Activated CD4-positive, alpha-beta memory T cell treated with anti-CD3 and anti-CD28 coated beads, Interleukin-2, amount 10 ng/mL, durations not matched to agents 7 days and 5 days (primary cell): ENCODE measurements at regions not wholly inside any gene's neighbourhood (a gene's known extent, or its start where the extent isn't known, plus 50 kb on each side); places are given as distances from the start of the nearest gene placed in this dataset.

ENCODE experiments used
- CTCF ChIA-PET: fragments of 350-600 bp; sonication (Branson Sonifier 250); formaldehyde crosslinking; loops from one replicate; lab custom pipeline; 2021; ENCODE audit warnings: antibody characterized with exemption, inconsistent platforms; lab: Charles Lee
- POLR2A ChIA-PET: fragments of 350-600 bp; sonication (Branson Sonifier 250); formaldehyde crosslinking; loops from one replicate; lab custom pipeline; 2021; ENCODE audit warnings: antibody characterized with exemption; lab: Charles Lee
- DNase-seq: peaks from one replicate; pipeline ENCODE4 v3.0.0-alpha.2; 2020
- H3K27ac Mint-ChIP-seq: one replicate; pipeline ENCODE4 v1.8.0; 2021; ENCODE audit warnings: mild to moderate bottlenecking, mixed read lengths
- H3K27me3 Mint-ChIP-seq: one replicate; pipeline ENCODE4 v1.8.0; 2021; ENCODE audit warnings: mixed read lengths
- H3K36me3 Mint-ChIP-seq: one replicate; pipeline ENCODE4 v1.8.0; 2021; ENCODE audit warnings: low read depth, mixed read lengths
- H3K4me1 Mint-ChIP-seq: one replicate; pipeline ENCODE4 v1.8.0; 2021; ENCODE audit warnings: mixed read lengths
- H3K4me3 Mint-ChIP-seq: one replicate; pipeline ENCODE4 v1.8.0; 2021; ENCODE audit warnings: mild to moderate bottlenecking, mixed read lengths
- H3K9me3 Mint-ChIP-seq: one replicate; pipeline ENCODE4 v1.8.0; 2021; ENCODE audit warnings: mixed read lengths

GRCh38 chr20:62560162-62560561 is 82.1 kb upstream of the SLCO4A1 start:
- H3K27me3 Mint-ChIP-seq: peaks cover 10% of the 10 kb centered on the region
- CTCF ChIA-PET: no interaction called here
- POLR2A ChIA-PET: no interaction called here
- no peaks in the 10 kb centered on the region for H3K4me1 Mint-ChIP-seq
- no peak overlapping the region for H3K4me3 Mint-ChIP-seq
- H3K9me3 Mint-ChIP-seq: no peaks in the 10 kb centered on the region
- no peak overlapping the region for H3K27ac Mint-ChIP-seq
- no peak for DNase-seq
- no peaks in the 10 kb centered on the region for H3K36me3 Mint-ChIP-seq

GRCh38 chr20:62561182-62561581 is 81.1 kb upstream of the SLCO4A1 start:
- Mint-ChIP-seq H3K9me3 (no peaks in the 10 kb centered on the region), H3K27ac (no peak overlapping the region), H3K27me3 (peaks cover 10% of the 10 kb centered on the region), H3K4me3 (no peak overlapping the region), H3K4me1 (no peaks in the 10 kb centered on the region), H3K36me3 (no peaks in the 10 kb centered on the region)
- POLR2A ChIA-PET: no interaction called here
- CTCF ChIA-PET: no interaction called here
- DNase-seq: no peak

DNA sequence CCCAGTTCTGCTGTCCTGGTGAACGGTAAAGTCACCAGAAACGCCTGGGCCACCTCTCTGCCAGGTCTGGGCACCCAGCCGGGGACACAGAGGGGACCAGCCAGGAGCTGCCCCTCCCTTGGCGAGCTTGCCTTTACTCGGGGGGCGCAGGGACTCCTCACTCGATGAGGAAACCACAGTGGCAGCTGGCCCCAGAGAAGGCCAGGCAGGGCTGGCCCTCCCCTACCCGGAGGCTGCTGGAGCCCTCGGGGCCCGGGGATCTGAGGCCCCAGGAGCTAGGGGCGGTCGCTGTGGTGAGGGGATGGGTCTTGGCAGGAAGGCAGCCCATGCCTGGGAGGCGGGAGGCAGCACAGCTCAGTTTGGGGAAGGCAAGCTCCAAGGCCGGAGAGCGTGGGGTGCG is 80.4 kb upstream of the SLCO4A1 start:
- Mint-ChIP-seq H3K27me3 (peaks cover 10% of the 10 kb centered on the region), H3K36me3 (no peaks in the 10 kb centered on the region), H3K9me3 (no peaks in the 10 kb centered on the region), H3K27ac (no peak overlapping the region), H3K4me1 (no peaks in the 10 kb centered on the region), H3K4me3 (no peak overlapping the region)
- ChIA-PET POLR2A (no interaction called here), CTCF (no interaction called here)
- DNase-seq: no peak

DNA sequence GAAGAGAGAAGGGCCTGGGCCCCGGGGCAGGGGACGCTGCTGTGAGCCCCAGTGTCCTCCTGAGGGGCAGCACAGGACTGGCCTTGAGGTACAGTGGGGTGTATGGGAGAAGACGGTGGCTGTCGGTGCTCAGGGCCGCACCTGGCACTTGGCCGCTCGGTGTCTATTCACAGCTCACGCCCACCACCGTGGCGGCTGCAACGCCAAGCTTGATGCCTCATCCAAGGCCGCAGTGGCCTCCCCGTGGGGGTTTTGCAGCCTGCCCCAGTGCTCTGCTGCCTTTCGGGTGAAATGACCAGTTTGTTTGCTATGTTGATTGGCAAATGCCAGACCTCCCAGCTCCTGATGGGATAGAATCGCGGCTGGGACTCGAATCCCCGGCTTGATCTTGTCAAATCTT is 79.5 kb upstream of the SLCO4A1 start:
- H3K4me1 Mint-ChIP-seq: no peaks in the 10 kb centered on the region
- no peak overlapping the region for H3K27ac Mint-ChIP-seq
- H3K9me3 Mint-ChIP-seq: no peaks in the 10 kb centered on the region
- H3K36me3 Mint-ChIP-seq: no peaks in the 10 kb centered on the region
- POLR2A ChIA-PET: no interaction called here
- CTCF ChIA-PET: no interaction called here
- no peak for DNase-seq
- H3K27me3 Mint-ChIP-seq: peaks cover 10% of the 10 kb centered on the region
- H3K4me3 Mint-ChIP-seq: no peak overlapping the region

- Mint-ChIP-seq H3K4me1 (no peaks in the 10 kb centered on the region), H3K27ac (no peak overlapping the region), H3K4me3 (no peak overlapping the region), H3K9me3 (no peaks in the 10 kb centered on the region), H3K36me3 (no peaks in the 10 kb centered on the region), H3K27me3 (peaks cover 10% of the 10 kb centered on the region)
- POLR2A ChIA-PET: no interaction called here
- CTCF ChIA-PET: no interaction called here
- DNase-seq: no peak
Observed at GRCh38 chr20:62563561-62563960, 78.7 kb upstream of the SLCO4A1 start.

DNA sequence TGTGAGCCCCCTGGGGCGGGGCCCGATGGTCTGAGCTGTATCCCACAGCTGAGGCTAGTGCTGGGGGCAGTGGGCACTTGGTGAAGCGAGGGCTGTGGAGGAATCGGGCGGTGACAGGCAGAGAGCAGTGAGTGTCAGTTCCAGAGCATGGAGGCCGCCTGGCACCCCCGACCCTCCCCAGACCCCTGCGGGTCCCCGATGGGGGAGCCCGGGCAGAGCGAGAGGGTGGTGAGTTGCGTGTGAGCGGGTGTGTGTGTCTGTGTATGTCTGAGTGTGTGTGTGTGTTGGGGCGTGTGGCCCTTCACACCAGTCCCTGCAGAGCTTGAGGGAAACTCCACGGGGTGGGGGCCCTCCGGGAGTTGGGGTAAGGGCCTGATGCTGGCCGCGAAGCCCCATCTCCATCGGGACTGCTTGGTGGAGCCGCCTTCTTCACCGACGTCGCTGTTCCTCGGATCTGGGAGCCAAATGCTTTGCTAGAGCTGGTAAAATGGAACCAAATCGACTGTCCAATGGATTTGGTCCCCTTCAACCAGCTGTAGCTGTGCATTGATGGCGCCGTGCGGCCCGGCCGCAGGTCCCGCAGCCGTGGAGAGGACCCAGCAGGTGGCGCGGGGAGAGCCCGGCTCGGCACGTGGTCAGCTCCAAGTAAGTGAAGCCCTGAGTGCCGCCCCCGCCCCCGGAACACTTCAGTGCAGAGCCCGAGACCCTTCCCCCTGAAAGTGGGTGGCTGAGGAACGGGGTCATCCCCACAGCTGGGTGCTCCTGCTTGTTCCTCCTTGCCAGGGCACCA is 77.7 kb upstream of the SLCO4A1 start:
- H3K4me3 Mint-ChIP-seq: no peak overlapping the region
- no peak for DNase-seq
- CTCF ChIA-PET: no interaction called here
- H3K36me3 Mint-ChIP-seq: no peaks in the 10 kb centered on the region
- H3K27me3 Mint-ChIP-seq: peaks cover 10% of the 10 kb centered on the region
- no peaks in the 10 kb centered on the region for H3K4me1 Mint-ChIP-seq
- H3K27ac Mint-ChIP-seq: no peak overlapping the region
- H3K9me3 Mint-ChIP-seq: no peaks in the 10 kb centered on the region
- POLR2A ChIA-PET: no interaction called here

- Mint-ChIP-seq H3K4me3 (no peak overlapping the region), H3K27me3 (peaks cover 9% of the 10 kb centered on the region), H3K36me3 (no peaks in the 10 kb centered on the region), H3K9me3 (peaks cover 2% of the 10 kb centered on the region), H3K4me1 (peaks cover 2% of the 10 kb centered on the region), H3K27ac (no peak overlapping the region)
- DNase-seq: no peak
- CTCF ChIA-PET: no interaction called here
- POLR2A ChIA-PET: no interaction called here
Observed at GRCh38 chr20:62566266-62566665, 76.0 kb upstream of the SLCO4A1 start.

DNA sequence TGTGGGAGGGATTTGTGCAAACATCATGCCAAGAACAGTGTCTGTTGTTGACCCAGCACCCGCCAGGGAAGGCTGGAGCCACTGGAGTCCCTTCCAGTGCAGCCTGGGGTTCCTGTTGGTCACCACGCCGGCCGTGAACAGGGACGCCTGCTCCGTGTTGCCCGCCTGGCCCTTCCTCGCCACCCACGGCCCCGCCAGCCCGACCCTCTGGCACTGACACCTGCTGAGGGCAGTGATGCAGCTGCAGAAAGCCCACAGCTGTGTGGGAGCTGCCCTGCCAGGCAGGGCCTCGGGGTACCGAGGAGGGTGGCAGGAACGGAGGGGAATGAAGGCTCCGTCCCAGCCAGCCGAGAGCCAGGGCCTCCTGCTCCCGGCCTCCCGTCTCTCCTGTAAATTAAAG is 75.5 kb upstream of the SLCO4A1 start:
- no peak overlapping the region for H3K4me3 Mint-ChIP-seq

DNA sequence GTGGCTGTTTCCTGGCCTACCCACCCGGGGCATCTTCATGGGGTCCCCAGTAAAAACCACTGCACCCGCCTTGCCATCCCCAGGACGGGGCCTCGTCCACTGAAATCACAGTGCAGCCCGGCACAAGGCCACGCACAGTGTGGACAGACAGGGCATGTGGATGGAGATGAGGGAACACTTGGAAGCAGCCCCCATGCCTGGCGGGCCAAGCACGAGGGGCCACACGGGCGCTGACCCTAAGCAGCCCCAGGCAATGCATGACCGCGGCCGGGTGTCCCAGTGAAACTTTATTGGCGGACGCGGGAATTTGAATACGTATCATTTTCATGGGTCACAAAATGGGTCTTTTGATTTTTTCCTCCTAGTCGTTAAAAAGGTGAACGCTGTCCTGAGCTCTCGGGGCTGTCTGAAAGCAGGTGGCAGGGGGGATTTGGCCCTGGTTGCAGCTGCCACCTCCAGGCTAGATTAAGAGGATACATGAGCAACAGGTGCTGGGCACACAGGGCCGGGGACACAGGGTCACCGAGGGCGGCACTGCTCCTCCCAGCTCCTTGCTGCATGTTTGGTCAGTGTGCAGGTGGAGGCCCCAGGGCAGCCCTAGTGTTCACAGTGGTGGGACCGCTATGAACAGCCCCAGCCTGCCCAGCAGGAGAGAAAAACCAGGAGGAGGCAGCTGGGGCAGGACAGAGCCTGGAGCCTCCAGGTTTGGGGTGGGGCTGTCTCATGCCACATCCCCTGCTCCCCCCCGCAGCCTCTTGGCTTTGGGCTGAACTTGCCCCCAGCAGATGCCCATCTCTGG is 74.9 kb upstream of the SLCO4A1 start:
- no peak overlapping the region for H3K4me3 Mint-ChIP-seq
- DNase-seq: no peak
- ChIA-PET CTCF (no interaction called here), POLR2A (no interaction called here)
- H3K36me3 Mint-ChIP-seq: no peaks in the 10 kb centered on the region
- H3K27ac Mint-ChIP-seq: no peak overlapping the region
- peaks cover 4% of the 10 kb centered on the region for H3K9me3 Mint-ChIP-seq
- H3K4me1 Mint-ChIP-seq: peaks cover 3% of the 10 kb centered on the region
- peaks cover 3% of the 10 kb centered on the region for H3K27me3 Mint-ChIP-seq

More for the DNA sequence above, 75.5 kb upstream of the SLCO4A1 start:
- CTCF ChIA-PET: no interaction called here
- no peaks in the 10 kb centered on the region for H3K36me3 Mint-ChIP-seq
- peaks cover 3% of the 10 kb centered on the region for H3K4me1 Mint-ChIP-seq
- POLR2A ChIA-PET: no interaction called here
- DNase-seq: no peak
- H3K27ac Mint-ChIP-seq: no peak overlapping the region
- peaks cover 5% of the 10 kb centered on the region for H3K27me3 Mint-ChIP-seq
- peaks cover 2% of the 10 kb centered on the region for H3K9me3 Mint-ChIP-seq

DNA sequence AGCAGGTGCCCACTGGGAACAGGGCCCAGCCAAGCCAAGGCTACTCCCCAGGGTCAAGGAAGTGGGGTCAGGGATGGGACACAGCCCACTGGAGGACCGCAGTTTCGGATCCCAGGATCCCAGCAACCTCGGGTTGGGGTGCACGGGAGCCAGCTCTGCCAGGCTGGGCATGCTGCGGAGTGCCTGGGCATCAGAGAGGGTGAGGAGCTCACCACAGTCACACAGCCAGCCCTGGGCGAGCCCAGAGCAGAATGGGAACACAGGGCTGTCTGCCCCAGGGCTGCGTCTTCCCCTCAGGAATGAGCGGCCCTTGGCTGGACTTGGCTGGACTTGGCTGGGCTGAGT is 74.3 kb upstream of the SLCO4A1 start:
- no peak overlapping the region for H3K27ac Mint-ChIP-seq
- H3K27me3 Mint-ChIP-seq: peaks cover 3% of the 10 kb centered on the region
- CTCF ChIA-PET: no interaction called here
- POLR2A ChIA-PET: no interaction called here
- no peaks in the 10 kb centered on the region for H3K36me3 Mint-ChIP-seq
- no peak for DNase-seq
- peaks cover 3% of the 10 kb centered on the region for H3K4me1 Mint-ChIP-seq
- no peak overlapping the region for H3K4me3 Mint-ChIP-seq
- H3K9me3 Mint-ChIP-seq: peaks cover 4% of the 10 kb centered on the region

- POLR2A ChIA-PET: no interaction called here
- Mint-ChIP-seq H3K4me3 (no peak overlapping the region), H3K27me3 (peaks cover 15% of the 10 kb centered on the region), H3K27ac (no peak overlapping the region), H3K36me3 (no peaks in the 10 kb centered on the region), H3K9me3 (peaks cover 4% of the 10 kb centered on the region), H3K4me1 (peaks cover 3% of the 10 kb centered on the region)
- no peak for DNase-seq
- CTCF ChIA-PET: no interaction called here
Observed at GRCh38 chr20:62569615-62570014, 72.7 kb upstream of the SLCO4A1 start.

- no peak for DNase-seq
- Mint-ChIP-seq H3K4me1 (peaks cover 3% of the 10 kb centered on the region), H3K27me3 (peaks cover 15% of the 10 kb centered on the region), H3K9me3 (peaks cover 4% of the 10 kb centered on the region), H3K4me3 (no peak overlapping the region), H3K36me3 (no peaks in the 10 kb centered on the region), H3K27ac (no peak overlapping the region)
- CTCF ChIA-PET: no interaction called here
- POLR2A ChIA-PET: no interaction called here
Observed at GRCh38 chr20:62570403-62570802, 71.9 kb upstream of the SLCO4A1 start.

DNA sequence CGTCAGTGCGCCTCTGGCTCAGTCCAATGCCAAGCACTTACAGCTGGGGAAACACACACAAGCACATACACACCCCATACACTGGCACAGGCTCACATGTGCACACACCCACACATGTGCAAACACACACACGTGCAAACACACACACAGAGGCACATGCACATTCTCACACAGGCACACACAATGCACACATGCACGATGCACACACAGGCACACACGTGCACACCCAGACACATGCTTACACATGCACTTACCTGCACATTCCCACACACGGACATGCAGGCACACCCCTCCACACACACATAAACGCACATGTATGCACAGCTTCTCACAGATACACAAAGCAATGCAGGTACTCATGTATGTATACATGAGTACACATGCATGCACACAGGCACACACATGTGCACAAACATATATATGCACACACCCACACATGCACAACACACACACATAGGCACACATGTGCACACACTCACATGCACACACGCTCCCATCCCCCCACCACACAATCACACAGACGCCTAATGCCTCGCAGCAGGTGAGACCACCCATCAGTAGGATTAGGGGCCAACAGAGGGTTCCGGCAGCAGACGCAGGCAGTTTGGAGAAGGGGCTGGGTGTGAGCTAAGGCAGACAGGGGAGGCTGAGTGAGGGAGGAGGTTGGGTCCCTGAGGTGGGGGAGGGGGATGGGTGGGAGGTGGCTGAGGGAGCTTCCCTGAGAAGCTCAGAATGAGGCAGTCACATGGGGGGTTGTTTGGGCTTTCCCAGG is 71.2 kb upstream of the SLCO4A1 start:
- ChIA-PET CTCF (no interaction called here), POLR2A (no interaction called here)
- Mint-ChIP-seq H3K36me3 (no peaks in the 10 kb centered on the region), H3K9me3 (peaks cover 4% of the 10 kb centered on the region), H3K4me3 (no peak overlapping the region), H3K4me1 (peaks cover 3% of the 10 kb centered on the region), H3K27me3 (peaks cover 15% of the 10 kb centered on the region), H3K27ac (no peak overlapping the region)
- DNase-seq: no peak
